ENCODE measurements at regions not wholly inside any gene's neighbourhood (a gene's known extent, or its start where the extent isn't known, plus 50 kb on each side); places are given as distances from the start of the nearest gene placed in this dataset.

DNA sequence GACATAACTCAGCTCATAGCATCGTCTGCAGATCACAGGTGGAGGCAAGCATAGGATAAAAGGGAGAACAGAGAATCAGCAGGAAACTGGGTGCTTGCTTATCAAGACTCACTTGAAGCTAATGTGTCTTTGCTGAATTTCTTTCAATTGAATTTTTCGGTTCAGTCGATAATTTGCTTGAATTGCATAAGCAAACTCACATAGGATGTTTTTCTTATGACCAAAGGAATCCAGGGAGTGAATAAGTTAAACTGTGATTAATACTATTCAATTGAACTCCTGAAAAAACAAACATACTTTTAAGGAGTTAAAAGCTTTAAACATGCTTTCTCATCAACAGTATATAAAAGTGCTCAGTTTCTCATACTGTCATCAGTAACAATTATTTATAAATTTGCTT lies 707.1 kb upstream of the ACVR2A start:
- DNase-seq (ENCODE audit: low spot score) = no peak

DNA sequence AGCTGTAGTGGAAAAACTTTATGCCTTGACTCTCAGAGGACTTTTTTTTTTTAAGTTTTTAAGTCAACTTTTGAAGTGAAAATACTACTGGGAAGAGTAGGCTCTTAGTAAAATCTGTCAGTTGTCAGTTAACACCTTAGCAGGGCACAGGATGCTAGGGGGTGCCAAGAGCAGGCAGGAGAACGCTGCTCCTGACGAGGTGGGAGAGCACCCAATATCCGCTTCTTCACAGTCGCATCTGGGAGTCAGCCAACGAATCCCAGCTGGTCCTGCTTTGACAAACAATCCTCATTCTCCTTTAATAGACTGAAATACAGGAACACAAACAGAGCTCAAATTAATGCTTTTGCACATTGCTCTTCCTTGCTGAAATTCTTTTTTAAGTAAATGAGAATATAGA lies 709.5 kb upstream of the ACVR2A start:
- DNase-seq (ENCODE audit: low spot score) = no peak

DNA sequence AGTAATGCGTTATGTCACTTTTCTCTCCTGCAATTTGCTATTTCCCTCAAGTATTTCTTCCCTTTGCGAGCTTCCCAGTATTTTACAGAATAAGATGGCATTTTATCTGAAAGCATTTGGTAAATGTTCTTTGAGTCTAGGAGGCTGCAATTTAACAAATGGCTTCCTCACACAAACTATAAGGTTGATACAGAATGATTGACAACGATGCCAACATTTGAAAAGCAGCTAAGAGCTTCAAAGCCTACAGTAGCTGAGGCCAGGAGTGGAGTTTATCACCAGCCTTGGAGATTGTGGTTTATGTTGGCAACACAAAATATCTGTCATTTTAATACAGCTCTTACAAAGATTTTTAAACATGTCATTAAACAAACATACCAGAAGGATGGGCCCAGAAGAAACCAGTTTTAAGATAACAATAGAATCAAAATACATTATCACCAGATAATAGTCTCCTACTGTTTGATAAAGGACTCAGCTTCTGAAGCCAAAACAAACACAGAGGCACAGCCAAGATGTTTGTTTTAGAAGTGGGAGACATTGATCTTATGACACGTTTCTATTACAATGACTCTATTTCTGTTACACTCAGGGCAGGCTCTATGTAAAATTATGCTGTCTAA lies 711.4 kb upstream of the ACVR2A start:
- no peak for DNase-seq (ENCODE audit: low spot score)

DNA sequence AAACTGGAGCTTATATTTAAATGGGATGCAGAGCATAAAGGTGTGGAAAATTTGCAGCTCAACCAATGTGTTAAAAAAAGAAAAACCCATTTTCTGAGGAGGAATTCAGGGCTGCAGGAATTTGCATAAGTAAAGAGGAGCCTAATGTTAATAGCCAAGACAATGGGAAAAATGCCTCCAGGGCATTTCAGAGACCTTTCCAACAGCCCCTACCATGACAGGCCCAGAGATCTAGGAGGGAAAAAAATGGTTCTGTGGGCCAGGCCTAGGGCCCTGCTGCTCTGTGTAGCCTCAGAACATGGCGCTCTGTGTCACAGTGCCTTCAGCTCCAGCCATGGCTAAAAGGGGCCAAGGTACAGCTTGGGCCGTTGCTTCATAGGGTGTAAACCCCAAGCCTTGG lies 719.7 kb upstream of the ACVR2A start:
- no peak for DNase-seq (ENCODE audit: low spot score)

DNA sequence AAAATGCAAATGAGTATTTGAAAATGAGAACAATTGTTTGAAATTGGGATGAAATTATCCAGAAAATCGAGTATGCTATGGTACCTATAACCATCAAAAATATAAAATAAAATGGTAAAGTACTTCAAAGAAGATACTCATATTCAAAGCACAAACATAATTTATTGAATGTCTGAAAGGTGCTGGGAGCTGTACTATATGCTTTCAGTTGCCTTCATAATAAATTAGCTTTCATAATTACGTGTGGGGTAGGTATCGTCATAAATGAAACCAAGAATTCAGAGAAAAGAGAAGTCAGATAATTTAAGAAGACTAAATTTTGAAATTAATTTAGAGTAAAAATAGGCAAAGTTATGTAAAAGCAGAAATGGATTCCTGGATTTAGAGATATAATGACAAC lies 721.9 kb upstream of the ACVR2A start:
- no peak for DNase-seq (ENCODE audit: low spot score)

DNA sequence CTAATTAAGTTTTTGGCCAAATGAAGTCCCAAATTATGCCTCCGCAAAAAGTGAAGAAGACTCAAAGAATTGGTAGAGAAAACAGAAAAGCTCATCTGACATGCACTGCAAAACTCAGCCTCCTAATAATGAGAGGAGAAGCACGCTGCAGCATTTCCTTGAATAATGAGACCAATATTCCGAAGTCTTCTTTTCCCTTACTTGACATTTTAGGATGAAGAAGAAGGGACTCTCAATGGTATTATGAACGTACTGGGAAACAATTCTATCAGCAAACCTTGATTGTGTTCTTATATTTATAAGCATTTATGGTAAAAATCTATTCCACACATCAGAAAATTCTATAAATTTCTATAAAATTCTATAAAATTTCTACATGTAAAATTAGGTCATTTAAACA lies 733.9 kb upstream of the ACVR2A start:
- no peak for DNase-seq (ENCODE audit: low spot score)

DNA sequence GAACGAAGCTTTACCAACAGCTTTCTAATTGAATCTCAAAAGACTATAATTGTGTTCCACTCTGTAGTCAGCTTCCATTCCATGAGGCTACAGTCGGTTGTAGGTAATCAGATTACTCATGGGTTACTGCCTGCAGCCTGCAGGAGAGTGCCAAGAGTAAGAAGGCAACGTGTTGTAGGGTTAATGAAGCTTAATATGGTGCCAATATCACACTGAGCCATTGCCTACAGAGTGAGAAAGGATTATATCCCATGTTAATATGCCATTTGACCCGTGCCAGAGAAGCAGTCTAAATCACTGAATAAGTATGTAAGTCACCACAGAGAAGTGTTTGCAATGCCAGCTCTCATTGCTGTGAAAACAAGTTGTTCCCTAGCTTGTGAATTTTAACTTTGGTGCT lies 734.5 kb upstream of the ACVR2A start:
- DNase-seq (ENCODE audit: low spot score) = peak; percentile 10

DNA sequence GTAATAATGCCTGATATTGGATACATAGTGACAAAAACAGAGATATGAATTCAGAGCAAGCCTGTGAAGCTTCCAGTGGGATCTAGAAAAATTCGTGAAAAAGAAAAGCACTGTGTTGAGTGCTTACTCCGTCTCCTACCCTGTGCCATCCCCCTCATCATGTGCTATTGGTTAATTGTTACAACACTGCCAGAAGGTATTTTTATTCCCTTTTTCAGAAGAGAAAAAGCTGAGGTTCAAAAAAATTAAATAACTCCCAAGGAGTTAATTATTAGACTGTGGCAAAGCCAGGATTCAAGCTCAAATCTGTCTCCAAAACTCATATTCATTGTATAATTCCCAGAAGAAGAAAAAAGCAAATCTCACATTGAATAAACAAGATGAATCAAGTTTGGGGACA lies 735.5 kb upstream of the ACVR2A start:
- no peak for DNase-seq (ENCODE audit: low spot score)

DNA sequence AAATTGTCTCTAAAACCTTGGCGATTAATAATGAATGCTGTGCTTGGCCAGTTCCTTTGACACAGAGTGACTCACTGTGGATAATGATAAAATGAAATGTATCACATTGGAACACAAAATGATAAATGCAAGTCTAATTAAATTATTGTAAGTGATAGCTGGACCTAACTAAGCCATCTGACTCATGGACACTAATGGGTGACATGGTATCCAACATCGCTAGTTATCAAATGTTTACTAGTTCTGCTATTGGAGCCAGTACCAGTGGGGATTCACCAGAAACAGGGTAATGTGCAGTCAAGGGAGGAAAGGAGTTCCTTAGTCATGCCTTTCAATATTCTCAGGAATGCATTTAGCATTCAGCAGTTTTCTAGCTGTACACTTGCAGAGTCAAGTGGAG lies 736.3 kb upstream of the ACVR2A start:
- DNase-seq (ENCODE audit: low spot score) = no peak

DNA sequence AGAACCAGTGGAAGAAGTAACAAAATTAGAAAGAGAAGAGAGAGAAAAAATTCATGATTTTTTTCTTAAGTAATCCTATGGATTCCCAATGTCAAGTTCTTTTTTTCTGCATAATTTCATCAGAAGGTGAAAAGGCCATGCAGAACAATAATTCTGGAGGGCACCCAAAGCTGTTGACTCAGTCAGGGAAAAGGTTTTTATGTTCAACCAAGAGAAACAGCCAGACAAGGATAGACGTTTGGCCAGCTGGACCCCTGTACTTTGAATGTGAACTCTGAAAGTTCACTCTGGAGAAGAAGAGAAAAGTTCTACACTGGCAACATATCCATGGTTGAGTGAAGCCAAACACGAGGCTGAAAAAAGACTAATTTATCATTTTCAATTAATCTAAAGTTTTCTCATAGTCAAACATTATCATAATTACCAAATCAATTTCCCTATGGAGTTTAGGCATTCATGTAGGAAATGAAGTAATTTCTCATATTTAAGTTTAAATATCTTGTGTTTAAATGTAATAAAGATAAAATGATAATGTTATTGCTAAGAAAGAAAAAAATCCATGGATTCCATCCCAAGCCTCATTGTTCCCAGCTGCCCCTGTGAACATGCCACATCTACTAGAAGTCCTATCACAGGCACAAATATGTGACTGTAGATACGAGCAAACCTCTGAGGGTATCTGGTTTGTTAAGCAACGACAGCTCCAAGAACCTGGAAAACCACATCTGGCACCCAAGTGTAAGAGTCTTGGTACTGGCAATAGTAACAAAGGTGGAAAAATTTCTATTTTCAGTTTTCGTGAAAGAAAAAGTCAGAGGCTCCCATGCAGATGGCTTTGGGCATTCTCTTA lies 742.7 kb upstream of the ACVR2A start:
- no peak for DNase-seq (ENCODE audit: low spot score)

DNA sequence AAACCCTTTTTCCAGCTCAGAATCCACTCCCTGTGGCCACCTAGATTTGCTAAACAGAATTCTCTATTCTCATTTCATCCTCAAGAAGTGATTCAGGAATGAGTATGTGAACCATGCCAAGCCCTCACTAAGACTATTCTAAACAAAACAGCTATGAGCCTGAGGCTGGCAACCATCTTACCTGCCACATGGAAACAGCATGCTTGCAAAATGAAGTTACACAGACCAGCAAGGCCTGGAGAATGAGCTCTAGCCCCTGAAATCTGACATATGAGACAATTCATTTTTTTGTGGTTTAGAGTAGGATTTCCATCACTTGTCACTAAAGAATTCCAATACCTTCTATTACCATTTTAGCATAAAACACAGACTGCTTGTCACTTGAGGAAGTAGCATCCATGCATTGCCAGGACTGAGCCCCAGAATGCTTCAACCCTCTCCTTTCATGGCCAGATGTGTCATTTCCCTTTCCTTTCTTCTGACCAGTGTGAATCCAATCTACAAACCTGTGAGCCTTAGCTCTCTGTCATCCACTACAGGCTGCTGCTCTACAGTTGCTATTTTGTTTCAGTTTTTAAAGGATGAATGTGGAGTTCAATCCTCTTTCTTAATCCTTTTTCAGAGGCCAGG lies 744.3 kb upstream of the ACVR2A start:
- DNase-seq (ENCODE audit: low spot score) = no peak

DNA sequence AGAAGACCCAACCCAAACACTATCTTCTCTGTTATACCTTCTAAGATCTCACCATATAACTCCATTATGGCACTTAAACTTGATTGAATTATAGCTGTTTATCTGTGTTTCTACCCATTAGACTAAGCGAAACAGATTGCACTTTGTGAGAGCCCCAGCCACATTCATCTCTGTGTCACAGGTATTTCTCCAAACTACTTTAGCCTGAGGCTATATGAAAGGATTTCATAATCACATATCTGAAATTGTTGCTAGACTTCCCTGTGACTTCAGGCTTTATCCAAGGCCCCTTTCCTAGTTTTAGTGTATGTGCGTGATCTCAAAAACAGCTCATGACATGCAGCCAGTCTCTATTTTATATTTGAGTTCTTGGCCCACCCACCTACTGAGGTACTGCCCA lies 745.0 kb upstream of the ACVR2A start:
- peak; percentile 1 for DNase-seq (ENCODE audit: low spot score)

DNA sequence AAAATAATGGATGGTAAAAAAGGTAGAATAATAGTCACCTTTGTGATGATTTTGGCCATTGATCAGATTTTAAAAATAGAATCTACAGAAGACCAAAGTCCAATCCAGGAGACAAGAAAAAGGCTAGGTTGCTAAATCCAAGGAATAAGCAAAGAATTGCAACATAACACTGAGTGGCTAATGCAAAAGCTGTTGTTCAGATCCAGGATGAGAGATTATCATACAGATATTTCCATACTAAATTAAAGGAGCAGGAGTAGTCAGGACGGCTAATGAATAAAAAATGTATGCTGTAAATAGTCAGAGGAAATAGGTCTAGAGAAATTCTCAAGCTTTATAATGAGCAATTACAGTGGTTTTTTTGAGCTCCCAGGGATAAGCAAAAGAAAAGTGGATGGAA lies 745.9 kb upstream of the ACVR2A start:
- DNase-seq (ENCODE audit: low spot score) = no peak

DNA sequence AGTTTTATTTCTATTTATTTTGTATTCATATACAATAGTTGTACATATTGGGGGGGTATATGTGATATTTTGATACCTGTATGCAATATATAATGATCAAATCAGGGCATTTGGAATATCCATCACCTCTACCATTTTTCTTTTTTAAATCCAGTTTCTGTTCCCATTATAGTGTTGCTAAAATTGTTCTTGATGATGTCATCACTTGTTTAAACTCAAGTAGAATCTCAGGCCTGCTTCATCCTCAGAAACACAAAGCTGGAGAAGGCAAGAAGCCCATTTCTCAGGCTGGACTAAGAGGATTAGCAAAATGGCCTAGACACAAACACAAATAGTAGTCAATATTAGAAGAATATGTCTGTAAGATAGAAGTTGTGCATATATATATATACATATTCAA lies 747.1 kb upstream of the ACVR2A start:
- no peak for DNase-seq (ENCODE audit: low spot score)

DNA sequence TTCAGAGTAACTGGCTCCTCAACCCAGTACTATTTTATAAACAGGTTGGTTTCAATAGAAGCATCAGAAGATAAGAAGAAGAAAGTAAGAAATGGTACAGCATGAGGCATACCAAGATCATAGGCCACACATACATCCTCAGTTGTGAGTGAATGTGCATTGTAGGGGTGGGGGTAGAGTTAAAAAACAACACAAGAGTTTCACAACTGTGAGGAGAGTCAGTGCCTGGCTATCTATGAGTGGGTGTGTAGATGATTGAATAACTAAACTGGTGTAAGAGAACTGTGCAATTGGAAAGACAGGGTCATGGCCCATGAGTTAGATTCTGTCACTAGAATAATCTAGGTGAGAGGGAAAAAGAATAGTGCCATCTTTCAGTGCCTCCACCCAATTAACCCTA lies 748.2 kb upstream of the ACVR2A start:
- DNase-seq (ENCODE audit: low spot score) = no peak

DNA sequence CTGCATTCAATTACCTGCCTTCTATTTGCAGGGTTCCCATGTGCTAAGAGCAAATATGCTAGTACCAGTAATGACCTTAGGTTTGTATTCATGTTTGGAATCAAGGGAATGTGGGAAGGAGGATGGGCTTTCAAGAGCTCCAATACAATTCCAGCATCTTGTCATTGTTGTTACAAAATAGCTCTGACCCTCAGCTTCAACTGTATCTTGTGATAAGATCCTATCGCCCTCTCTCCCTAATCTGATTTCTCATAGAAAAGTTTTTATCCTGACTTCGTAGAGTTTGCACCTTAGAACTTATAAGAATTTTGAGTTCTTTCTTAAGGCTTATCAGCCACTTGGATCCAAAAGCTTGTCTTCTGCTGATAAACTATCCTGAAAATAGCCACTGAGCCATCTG lies 749.5 kb upstream of the ACVR2A start:
- no peak for DNase-seq (ENCODE audit: low spot score)

DNA sequence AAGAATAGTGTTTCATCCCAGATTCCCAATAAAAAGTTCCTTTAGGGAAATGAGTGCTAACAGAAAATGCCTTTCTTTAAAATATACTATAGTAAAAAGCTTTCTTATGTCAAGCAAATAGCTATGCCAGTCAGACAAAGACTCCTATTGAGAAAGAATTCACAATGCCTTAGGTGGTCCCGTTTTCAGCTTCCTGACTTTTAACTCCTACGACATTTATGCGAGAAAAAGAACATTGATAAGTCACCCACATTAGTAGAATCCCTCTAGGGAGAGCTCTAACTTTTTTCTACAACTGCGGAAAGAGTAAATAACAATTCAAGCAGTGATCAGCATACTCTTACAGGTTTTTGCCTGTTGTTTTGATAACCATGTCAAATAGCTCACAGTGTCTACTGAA lies 750.8 kb upstream of the ACVR2A start:
- DNase-seq (ENCODE audit: low spot score) = no peak

DNA sequence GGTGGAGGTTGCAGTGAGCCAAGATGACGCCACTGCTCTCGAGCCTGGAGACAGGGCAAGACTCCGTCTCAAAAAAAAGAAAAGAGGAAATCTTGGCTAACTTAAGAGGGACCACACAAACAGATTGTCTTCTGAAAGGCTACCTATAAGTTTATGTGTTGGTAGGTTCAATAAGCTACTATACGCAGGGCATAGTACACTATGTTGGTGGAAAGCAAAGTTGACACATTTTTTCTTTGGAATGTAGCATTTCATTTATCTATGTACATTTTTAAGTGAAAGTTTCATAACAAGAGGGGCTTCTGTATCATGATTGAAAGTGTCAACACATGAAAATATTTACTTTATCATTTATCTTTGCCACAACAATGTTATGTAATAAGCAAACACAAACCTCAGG lies 752.6 kb upstream of the ACVR2A start:
- DNase-seq (ENCODE audit: low spot score) = no peak

DNA sequence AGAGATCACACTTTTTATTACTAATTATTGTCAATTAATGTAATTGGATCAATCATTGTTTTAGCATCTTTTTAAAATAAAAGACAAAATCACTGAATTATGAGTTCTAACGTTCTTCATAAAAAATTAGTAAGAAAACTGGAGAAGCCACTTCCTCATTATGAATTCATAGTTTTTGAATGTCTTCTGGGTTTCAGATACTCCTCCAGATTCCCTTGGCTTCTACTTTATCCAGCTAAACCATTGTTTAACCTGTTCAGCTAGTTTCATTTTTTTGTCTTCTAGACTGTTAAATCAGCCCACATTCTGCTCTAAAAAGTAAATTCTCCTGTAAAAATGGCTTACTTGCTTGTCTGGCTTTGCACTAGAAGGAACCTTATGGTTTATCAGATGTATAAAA lies 753.4 kb upstream of the ACVR2A start:
- DNase-seq (ENCODE audit: low spot score) = no peak

DNA sequence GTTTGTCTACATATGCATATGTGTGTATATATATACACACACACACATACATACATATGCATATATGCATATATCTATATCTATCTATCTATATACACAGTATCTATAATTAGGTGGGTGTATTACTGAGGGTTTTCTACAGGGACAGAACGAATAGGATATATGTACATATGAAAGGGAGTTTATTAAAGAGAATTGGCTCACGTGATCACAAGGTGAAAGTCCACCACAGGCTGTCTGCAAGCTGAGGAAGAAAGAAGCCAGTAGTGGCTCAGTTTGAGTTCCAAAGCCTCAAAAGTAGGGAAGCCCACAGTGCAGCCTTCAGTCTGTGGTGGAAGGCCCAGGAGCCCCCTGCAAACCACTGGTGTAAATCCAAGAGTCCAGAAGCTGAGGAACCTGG lies 756.0 kb upstream of the ACVR2A start:
- no peak for DNase-seq (ENCODE audit: low spot score)

DNA sequence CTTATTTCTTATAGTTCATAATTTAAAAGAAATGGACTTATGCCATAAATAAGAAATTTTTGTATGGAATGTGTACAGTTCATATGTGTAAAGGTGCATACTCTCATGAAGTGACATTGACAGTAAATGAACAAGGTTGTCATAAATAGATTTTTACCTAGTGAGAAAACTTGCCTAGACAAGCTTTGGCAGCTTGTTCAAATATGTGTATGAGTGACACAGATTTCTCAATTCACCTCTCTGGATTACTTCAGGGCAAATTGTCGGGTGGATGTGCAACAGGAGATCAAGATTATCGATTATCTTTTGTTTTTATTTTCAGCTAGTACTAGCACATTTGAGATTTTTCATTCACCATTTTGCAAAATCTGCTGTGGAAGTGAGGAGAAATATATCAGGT lies 758.1 kb upstream of the ACVR2A start:
- no peak for DNase-seq (ENCODE audit: low spot score)

DNA sequence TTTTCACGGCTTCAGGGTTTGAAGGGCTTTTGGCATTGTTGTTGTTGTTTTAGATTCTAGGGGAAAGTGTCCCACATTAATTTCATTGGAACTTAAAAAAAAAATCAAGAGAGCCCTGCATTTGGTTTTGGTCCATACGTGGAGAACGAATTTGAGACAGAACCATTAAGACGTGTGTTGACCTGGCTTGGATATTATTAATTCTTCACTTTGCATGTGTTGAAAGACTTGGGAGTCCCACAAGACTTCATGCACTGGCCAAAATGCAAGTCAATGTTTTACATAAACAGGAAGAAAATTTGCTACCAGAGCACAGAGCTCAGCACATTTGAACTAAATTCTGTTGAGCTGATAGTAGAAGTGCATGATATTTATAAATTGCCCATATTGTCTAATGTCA lies 761.2 kb upstream of the ACVR2A start:
- DNase-seq (ENCODE audit: low spot score) = no peak

Measured in SK-N-DZ (cell line).